ENCODE measurements at regions not wholly inside any gene's neighbourhood (a gene's known extent, or its start where the extent isn't known, plus 50 kb on each side); places are given as distances from the start of the nearest gene placed in this dataset.

- TF ChIP-seq POLR2AphosphoS5 (IDR thresholded peaks at IDR 0.05) (no peak), CTCF (IDR thresholded peaks at IDR 0.05 in 8 of 11, conservative IDR thresholded peaks at IDR 0.05 in 3 of 11) (no peak), POLR2A (IDR thresholded peaks at IDR 0.05) (no peak)
Measured at GRCh38 chr4:15345134-15345533, 82.7 kb upstream of the C1QTNF7 start.
